HG02763 (cell line): ENCODE measurements at regions not wholly inside any gene's neighbourhood (a gene's known extent, or its start where the extent isn't known, plus 50 kb on each side); places are given as distances from the start of the nearest gene placed in this dataset.

Source experiments
- ATAC-seq: cut with Tn5 transposase; IDR thresholded peaks from one replicate; pipeline ENCODE4 v1.9.1; 2021; ENCODE audit warnings: mild to moderate bottlenecking, moderate library complexity; ENCODE audit not compliant: unreplicated experiment

DNA sequence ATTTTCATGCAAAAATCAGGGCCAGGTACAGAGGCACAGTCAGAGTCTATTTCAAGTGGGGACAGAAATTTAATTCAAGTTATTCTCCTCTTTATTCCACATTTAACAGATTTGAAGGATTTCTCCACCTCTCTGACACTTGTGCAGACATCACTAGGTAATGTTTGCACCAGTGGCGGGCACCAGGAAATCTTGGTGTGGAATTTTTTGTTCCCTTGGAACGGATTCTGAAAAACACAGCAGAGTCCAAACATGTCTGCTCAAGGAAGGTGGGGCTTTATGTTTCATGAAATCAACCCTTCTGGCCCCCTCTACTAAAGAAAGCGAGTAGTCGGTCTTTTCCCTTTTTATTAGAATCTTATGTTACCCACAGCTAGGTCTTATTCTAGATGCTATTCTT is 271.2 kb upstream of the MDFIC2 start:
- ATAC-seq: no peak

DNA sequence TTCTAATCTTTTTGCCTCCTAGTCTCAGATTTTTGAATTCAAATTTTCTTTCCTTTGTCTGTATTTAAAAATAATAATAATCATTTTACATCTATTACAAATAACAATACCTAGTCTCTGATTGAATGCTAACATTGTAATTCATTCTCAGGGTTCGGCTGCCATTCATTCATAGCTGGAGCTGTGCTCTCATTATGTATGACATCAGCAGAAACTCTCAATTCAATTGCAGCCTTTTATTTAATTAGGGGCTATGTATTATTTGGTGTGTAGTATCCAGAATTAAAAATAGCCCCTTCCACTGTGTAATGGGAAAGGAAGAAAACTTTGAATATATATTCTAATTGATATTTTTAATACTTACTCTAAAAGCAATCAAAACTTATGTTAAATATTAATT is 270.4 kb upstream of the MDFIC2 start:
- ATAC-seq: no peak

DNA sequence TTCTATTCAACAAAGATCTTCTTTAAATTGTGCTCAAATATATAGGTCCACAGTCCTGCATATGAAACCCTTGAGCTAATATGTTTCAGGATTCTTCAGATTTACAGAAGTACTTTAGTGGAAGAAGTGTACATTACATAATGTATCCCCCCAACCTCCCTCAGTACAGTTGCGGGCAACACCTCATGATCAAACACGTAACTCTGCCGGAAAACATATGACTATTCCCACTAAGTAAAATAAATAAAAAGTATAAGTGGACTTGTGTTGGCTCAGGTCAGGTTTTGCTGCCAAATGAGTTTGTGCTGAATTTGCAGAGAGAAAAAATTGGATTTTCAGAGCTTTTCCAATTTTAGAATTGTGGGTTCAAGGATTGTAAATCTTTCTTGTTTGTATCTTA is 267.6 kb upstream of the MDFIC2 start:
- ATAC-seq: no peak

DNA sequence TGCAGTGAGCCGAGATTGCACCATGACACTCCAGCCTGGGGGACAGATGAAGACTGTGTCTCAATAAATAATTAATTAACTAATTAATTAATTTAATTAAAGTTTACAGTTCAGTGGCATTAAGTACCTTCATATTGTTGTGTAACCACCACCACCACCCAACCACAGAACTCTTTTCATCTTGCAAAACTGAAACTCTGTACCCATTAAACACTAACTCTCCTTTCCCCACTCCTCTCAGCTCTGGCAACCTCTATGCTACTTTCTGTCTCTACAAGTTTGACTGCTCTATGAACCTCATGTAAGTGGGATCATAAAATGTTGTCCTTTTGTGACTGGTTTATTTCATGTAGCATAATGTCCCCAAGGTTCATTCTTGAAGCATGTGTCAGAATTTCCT is 259.3 kb upstream of the MDFIC2 start:
- ATAC-seq: no peak

DNA sequence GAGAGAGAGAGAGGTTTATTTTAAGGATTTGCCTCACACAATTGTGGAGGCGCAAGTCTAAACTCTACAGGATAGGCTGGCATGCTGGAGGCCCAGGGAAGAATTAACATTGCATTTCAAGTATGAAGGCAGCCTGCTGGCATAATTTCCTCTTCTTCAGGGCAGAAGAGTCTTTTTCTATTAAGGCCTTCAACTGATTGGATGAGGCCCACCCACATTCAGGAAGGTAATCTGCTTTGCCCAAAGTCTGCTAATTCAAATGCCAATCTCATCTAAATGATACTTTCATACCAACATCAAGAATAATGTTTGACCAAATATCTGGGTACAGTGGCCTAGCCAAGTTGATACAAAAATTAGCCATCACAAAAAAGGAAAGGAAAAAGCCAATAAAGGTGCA is 258.1 kb upstream of the MDFIC2 start:
- no peak for ATAC-seq

DNA sequence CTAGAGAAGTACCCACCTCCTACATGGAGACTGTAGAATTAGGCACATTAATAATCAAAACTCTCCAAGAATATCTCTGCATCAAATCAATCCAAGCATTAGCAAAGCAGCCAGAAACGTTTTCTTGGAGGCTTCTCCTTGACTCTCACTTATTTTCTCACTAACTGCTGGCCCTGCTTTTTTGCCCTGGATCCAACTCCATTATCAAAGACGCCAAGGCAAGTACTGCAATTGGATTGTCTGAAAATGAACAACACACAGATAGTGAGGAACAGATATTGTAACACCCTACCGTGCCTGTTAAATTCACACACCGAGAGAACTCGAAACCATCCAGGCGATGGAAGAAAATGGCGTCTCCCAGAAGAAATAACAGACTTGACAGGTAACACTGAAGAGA is 256.2 kb upstream of the MDFIC2 start:
- ATAC-seq: no peak

DNA sequence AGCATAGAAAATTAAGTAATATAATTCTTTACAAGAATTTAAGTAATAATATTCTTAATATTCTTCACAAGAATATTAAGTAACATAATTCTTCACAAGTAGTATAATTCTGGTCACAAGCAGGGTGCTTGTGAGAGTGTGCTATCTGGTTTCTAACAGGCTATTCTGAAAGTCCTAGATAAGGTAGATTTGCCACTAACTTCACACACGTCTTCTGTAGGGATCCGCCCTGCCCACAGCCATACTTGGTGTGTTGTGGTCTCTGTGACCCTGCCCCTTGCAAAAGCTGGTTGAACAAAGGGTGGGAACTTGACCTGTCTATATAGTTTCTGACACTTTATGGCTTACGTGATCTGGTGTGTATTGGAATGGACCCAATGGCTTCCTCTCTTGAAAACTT is 253.4 kb upstream of the MDFIC2 start:
- no peak for ATAC-seq

DNA sequence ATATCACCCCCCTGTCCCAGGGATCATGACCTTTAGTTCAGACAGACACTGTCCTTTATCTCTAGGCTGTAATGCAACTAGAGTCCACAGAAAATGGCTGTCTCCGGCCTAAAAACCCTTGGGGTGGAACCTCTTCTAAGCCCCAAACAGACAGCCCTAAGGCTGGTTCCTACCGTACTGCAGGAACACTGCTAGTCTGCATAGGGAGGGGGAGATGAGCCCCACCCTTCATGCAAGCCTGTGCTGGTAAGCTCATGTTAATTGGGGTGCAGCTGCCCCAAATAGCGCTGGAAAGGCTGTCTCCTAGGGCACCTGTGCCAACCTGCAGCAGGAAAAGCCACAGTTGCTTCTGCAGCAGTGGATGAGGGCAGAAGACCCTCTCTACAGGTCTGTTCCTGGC is 252.1 kb upstream of the MDFIC2 start:
- ATAC-seq: no peak

DNA sequence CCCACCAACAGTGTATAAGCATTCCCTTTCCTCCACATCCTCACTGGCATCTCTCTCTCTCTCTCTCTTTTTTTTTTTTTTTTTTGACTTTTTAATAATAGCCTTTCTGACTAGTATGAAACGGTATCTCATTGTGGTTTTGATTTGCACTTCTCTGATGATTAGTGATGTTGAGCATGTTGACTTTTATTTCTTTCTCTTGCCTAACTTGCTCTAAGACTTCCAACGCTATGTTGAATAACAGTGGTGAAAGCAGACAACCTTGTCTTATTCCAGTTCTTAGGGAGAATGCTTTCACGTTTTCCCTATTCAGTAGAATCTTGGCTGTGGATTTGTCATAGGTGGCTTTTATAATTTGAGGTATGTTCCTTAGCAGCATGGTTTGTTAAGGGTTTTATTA is 249.4 kb upstream of the MDFIC2 start:
- ATAC-seq: no peak

DNA sequence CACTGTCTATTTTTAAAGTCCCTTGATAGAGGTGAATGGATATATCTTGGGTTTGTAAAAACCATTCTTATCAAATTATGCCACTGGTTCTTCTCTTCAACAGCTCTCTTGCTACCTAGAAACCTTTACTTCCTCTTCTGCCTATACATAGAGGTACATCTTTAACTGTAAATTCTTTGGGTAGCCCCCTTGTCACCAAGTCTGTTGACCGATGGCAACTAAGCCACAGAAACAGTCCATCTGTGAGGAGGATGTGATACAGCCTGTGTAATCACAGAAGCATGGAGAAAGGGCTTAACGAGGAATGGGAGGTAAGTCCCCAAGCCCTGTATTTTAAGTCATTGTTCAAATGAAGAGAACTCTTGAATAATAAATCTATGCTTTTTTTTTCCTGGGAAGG is 246.5 kb upstream of the MDFIC2 start:
- ATAC-seq: no peak

DNA sequence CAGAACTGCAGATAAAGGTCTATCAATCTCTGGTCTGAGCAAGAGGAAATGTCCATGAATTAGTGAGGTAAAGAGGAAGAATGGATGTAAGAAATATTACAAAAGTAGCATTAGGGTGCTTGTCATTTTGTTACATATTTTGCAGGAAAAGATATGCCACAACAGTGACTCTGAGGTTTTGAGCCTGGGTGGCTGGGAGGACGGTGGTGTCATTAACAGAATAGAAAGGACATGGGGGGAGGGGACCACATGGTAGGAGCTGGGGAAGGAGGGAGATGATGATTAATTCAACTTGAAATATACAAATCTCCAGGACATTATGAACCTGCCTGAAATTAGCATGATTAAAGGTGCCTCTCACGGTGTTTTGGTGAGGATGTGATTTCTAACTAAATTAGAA is 245.5 kb upstream of the MDFIC2 start:
- ATAC-seq: no peak

DNA sequence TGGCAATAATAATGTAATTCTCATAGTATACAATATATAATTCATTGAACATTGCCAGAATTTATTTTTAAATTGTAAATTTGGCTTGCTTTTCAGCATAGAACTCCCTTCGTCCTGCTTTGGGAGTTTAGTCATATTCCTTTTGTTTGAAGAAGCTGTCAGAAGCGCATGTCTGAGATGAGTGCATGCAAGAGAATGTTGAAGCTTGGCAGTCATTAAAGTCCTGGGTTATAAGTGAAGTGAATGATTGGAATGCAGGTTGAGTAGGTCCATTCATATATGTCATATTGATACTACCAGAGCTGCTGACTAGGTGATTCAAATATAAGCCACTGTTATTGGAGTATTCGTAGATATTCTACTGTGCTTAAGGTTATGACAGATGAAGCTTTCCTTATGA is 243.6 kb upstream of the MDFIC2 start:
- no peak for ATAC-seq

DNA sequence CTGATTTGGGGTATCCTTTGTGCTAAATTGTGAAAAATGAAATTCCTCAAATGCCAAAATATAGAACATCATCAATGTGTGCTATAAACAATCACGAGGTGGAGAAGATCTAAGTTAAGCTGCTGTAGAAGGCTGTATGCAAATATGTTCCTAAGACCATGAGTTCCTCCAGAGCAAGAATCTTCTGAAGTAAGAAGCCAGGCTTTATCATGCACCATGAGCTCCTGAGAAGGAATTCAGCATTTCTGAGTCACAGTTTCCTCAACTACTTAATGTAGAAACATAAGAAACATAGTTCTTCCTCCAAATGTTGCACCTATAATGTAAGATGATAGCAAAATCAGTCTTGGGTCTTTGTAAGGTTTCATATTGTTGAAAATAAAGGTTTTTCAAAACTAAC is 241.7 kb upstream of the MDFIC2 start:
- no peak for ATAC-seq

DNA sequence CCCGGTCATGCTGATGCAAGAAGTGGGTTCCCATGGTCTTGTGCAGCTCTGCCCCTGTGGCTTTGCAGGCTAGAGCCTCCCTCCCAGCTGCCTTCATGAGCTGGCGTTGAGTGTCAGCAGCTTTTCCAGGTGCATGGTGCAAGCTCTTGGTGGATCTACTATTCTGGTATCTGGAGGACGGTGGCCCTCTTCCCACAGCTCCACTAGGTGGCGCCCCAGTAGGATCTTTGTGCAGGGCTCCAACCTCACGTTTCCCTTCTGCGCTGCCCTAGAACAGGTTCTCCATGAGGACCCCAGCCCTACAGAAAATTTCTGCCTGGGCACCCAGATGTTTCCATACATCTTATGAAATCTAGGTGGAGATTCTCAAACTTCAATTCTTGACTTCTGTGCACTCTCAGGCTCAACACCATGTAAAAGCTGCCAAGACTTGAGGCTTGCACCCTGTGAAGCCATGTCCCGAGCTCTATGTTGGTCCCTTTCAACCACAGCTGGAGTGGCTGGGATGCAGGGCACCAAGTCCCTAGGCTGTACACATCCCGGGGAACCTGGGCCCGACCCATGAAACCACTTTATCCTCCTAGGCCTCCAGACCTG is 238.4 kb upstream of the MDFIC2 start:
- ATAC-seq: peak; percentile 73

DNA sequence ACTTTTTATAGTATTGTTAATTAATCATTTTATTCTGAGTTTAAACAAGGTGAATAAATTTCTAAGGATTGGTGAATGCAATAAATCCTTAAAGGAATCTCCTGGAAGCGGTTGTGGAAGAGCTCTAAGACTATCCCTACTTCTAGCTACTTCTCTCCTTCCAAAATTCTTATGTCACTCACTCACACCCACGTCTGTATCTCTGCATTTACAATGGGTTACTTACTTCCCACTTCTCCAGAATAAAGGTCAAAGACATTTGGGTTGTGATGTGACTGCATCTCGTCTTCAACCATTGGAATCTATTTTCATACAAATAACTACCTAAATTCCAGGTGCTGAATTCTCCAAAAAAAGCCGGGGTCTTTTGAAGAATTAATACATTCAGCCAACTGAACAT is 234.2 kb upstream of the MDFIC2 start:
- no peak for ATAC-seq

DNA sequence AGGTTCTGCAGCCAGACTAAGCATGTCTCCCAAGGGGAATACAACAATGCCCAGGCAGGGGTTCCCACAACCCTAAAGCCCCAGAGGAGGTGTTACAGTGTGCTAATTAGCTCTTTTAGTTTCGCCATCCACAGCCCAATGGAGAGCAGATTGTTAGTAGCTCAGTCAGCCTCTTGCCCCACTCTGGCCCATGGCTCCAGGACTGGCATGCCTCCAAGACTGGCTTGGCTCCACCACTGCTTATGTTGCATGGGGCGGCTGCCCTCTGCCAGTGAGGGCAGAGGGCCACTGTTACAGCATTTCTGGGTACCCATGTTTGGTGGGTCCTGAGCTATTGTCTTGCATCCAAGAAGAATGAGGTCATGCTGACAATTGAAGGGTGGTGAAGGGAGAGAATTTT is 231.1 kb upstream of the MDFIC2 start:
- ATAC-seq: no peak

DNA sequence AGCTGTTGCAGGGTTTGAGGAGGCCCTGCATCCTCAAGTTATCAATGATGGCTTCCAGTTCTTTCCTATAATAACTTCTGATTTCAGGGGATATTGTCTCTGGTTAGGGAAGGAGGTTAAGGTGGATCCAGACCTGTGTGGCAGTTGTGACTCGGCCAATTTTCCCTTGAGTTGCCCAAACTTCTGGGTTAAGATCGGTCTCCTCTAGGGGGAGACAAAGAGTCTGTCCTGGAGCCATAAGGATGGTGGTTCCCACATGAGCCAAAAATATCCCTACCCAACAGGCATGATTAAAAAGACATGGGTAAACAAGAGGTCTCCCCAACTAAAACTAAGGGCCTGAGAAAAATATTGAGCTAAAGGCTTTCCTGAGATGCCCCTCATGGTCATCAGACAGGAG is 227.5 kb upstream of the MDFIC2 start:
- ATAC-seq: no peak

DNA sequence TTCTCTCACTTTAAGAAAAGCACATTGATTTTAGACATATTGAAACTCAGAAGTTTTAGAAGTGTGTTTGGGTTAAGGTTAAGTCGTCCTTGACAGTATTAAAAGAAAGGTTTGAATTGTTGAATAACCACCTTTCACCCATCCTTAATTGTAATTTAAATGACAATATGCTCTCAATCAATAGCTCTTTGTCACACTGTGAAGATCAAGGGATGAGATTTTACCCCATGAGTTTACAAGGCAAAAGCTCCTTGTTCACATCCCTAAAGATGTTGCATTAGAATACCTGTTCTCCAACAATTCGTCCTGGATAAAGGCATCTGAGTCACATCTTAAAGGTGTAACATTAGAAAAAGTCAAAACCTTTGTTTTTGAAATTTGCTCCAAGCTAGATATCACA is 220.4 kb upstream of the MDFIC2 start:
- no peak for ATAC-seq

DNA sequence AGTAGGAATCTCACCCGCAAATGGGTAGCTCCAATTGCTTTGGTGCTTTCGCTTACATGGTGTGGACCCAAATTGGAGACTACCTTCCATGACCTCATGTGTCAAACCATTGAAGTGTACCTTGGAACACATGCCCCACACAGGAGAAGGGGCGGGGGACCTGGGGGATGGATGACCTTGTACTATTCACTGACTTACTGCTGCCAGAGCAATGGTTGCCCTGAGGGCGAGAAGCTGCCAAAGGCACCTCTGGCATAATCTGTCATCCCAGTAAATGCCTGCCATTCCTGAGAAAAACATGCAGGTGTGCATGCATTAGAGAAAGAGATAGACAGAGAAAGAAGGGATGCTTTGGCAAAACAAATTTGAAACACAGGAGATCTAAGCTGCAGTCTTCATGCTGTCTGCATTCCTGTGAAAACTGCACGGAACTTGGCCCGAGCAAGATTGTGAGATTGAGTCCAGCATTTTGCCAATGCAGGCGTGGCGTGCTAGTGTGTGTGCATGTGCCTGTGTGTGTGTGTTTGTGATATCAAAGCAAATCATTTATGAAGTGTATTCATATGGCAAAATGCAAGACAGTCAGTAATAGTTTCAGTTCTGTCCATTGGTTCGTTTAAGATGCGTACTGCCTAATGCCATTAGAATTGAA is 219.5 kb upstream of the MDFIC2 start:
- no peak for ATAC-seq

DNA sequence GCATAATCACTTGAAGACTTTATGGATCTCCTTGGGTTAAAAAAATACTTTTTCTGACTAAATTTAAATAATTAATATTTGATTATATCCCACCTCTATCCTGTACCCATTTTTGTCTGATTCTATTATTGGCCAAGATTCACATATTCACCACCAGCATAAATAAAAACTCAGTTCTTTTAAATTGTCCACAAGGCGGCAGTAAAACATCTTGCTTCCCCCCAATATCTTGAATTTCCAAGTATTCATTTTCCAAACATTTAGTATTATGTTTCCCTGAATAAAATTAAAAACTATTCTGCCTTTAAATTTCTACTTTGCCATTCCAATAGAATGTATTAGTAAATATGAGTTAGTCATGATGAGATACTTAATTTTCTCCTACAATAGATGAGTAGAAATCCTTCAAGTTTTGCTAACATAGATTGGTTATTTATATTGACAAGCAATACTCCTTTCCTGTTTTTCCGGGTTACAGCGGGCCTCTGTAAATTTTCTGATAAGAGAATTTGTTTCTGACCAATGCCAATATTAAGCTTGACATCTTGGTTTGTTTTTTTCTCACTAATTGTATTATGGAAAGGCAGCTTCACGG is 218.7 kb upstream of the MDFIC2 start:
- ATAC-seq: no peak

DNA sequence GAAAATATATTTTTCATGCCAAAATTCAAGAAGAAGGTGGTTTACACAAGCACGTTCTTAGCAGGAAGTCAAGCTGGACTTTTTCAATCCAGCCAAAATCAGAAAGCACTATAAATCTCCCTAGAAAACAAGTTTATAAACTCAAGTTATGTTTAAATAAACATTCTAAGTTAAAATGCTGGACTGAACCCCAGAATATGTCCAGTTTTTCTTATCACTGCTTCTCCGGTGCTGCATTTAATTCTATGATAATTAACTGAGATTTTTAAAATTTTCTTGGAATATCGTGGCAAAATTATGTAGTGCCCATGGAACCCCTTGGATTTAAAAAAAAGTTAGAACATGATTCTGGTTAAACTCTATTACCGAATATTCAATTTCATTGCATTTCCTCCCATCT is 218.2 kb upstream of the MDFIC2 start:
- no peak for ATAC-seq

DNA sequence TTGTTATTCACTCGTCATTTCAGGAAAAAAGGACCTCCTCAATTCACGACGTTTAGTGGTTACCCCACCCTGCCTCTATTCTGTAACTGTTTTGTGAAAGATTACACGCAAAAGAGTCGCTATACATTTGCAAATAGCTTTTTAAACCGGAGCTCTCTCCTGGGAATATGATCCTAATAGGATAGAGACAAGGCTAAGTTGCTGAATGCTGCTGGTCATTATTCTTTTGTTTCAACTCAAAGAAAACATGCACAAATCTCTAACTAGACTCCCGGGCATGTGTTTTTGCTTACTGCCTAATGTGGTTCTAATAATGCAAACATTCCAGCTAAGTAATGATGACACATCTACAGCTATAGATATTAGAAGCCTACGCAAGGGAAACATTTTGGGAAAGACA is 214.6 kb upstream of the MDFIC2 start:
- ATAC-seq: no peak
